HepG2 (cell line): ENCODE measurements at regions not wholly inside any gene's neighbourhood (a gene's known extent, or its start where the extent isn't known, plus 50 kb on each side); places are given as distances from the start of the nearest gene placed in this dataset.

Experiments
- BHLHE40 ChIP-seq: IDR thresholded peaks from 2 replicates; pipeline ENCODE4 v1.6.1; 2011; ENCODE audit warnings: low read length, improper control_type of control experiment
- CBFB ChIP-seq: sonication (generic); formaldehyde crosslinking; IDR thresholded peaks from 2 replicates; pipeline ENCODE4 v1.4.0; 2020; ENCODE audit warnings: missing genetic modification reagents
- JUN ChIP-seq: sonication (generic); formaldehyde crosslinking; IDR thresholded peaks from 2 replicates; pipeline ENCODE4 v1.4.0; 2020; ENCODE audit warnings: mild to moderate bottlenecking, missing genetic modification reagents
- ZNF101 ChIP-seq: sonication (generic); formaldehyde crosslinking; IDR thresholded peaks from 2 replicates; pipeline ENCODE4 v1.4.0; 2020; ENCODE audit warnings: mild to moderate bottlenecking, low read depth, missing genetic modification reagents, borderline replicate concordance
- ZNF263 ChIP-seq: sonication (generic); formaldehyde crosslinking; IDR thresholded peaks from 2 replicates; pipeline ENCODE4 v1.4.0; 2020; ENCODE audit warnings: missing genetic modification reagents
- ZNF552 ChIP-seq: sonication (generic); formaldehyde crosslinking; IDR thresholded peaks from 2 replicates; pipeline ENCODE4 v1.9.0; 2022; ENCODE audit warnings: missing genetic modification reagents, mild to moderate bottlenecking, borderline replicate concordance

GRCh38 chr10:109529258-109529657 lies 394.1 kb downstream of the XPNPEP1 start:
- TF ChIP-seq BHLHE40 (no peak), JUN (no peak), ZNF101 (CRISPR knock-in tag) (no peak), ZNF263 (CRISPR knock-in tag) (no peak), ZNF552 (no peak), CBFB (no peak)
